SK-N-SH treated with all-trans-retinoic acid at 6 μM for 48 hours (cell line): ENCODE measurements at regions not wholly inside any gene's neighbourhood (a gene's known extent, or its start where the extent isn't known, plus 50 kb on each side); places are given as distances from the start of the nearest gene placed in this dataset.
A peak's percentile ranks its signal among the peaks of the same experiment; 100 is the strongest.
"Not testable (repeated sequence)": the region's sequence is repeated elsewhere in the genome, so short reads cannot be mapped to it uniquely, and the experiment has no call there.

Source experiments
- ATAC-seq: fragments of 200-7000 bp; cut with Tn5 transposase; 3 replicates; pipeline ENCODE4 v1.9.1; 2020; ENCODE audit warnings: mild to moderate bottlenecking, moderate library complexity
- ARNTL ChIP-seq: fragments of 450-650 bp; formaldehyde crosslinking; IDR thresholded peaks from 2 replicates; pipeline ENCODE4 v1.5.0; 2020; ENCODE audit warnings: low read depth, mild to moderate bottlenecking, moderate library complexity, borderline replicate concordance
- CSDC2 ChIP-seq: fragments of 250-450 bp; sonication (Bioruptor Pico); IDR thresholded peaks from 2 replicates; pipeline ENCODE4 v1.5.0; 2020; ENCODE audit warnings: mild to moderate bottlenecking, moderate library complexity
- GLIS3 ChIP-seq: fragments of 250-450 bp; sonication (Bioruptor Pico); IDR thresholded peaks from 2 replicates; pipeline ENCODE4 v1.5.0; 2020; ENCODE audit warnings: mild to moderate bottlenecking, moderate library complexity
- ISL1 ChIP-seq: fragments of 250-450 bp; sonication (Bioruptor Pico); IDR thresholded peaks from 2 replicates; pipeline ENCODE4 v2.1.2; 2022; ENCODE audit warnings: mild to moderate bottlenecking, moderate library complexity
- OSR1 ChIP-seq: fragments of 250-450 bp; sonication (Bioruptor Pico); IDR thresholded peaks from 2 replicates; pipeline ENCODE4 v1.8.0; 2022; ENCODE audit warnings: moderate library complexity, mild to moderate bottlenecking, inconsistent platforms
- PPARA ChIP-seq: fragments of 250-450 bp; sonication (Bioruptor Pico); IDR thresholded peaks from 2 replicates; pipeline ENCODE4 v1.5.0; 2020; ENCODE audit warnings: mild to moderate bottlenecking, borderline replicate concordance
- RARB ChIP-seq: fragments of 250-450 bp; sonication (Bioruptor Pico); IDR thresholded peaks from 2 replicates; pipeline ENCODE4 v1.8.0; 2021; ENCODE audit warnings: mild to moderate bottlenecking, moderate library complexity
- SNAI2 ChIP-seq: fragments of 250-450 bp; sonication (Bioruptor Pico); IDR thresholded peaks from 2 replicates; pipeline ENCODE4 v1.5.0; 2020; ENCODE audit warnings: mild to moderate bottlenecking, moderate library complexity
- TCF4 ChIP-seq: fragments of 250-450 bp; sonication (Bioruptor Pico); IDR thresholded peaks from 2 replicates; pipeline ENCODE4 v1.8.0; 2021; ENCODE audit warnings: mild to moderate bottlenecking, moderate library complexity, borderline replicate concordance
- TOX ChIP-seq: fragments of 250-450 bp; sonication (Bioruptor Pico); IDR thresholded peaks from 2 replicates; pipeline ENCODE4 v1.8.0; 2021; ENCODE audit warnings: mild to moderate bottlenecking, moderate library complexity, borderline replicate concordance
- ZC3H10 ChIP-seq: fragments of 250-450 bp; sonication (Bioruptor Pico); IDR thresholded peaks from 2 replicates; pipeline ENCODE4 v1.5.1; 2021; ENCODE audit warnings: mild to moderate bottlenecking, moderate library complexity
- ZNF565 ChIP-seq: fragments of 450-650 bp; formaldehyde crosslinking; conservative IDR thresholded peaks from 2 replicates; pipeline ENCODE4 v1.5.0; 2020; ENCODE audit warnings: low read depth, mild to moderate bottlenecking, moderate library complexity
- ZNF70 ChIP-seq: fragments of 450-650 bp; formaldehyde crosslinking; IDR thresholded peaks from 2 replicates; pipeline ENCODE4 v1.5.0; 2020; ENCODE audit warnings: mild to moderate bottlenecking, moderate library complexity
- ZNF8 ChIP-seq: fragments of 450-650 bp; formaldehyde crosslinking; IDR thresholded peaks from 2 replicates; pipeline ENCODE4 v1.5.0; 2020; ENCODE audit warnings: mild to moderate bottlenecking, moderate library complexity
- TF ChIP-seq, protein P1 (sequence below): fragments of 250-450 bp; sonication (Bioruptor Pico); IDR thresholded peaks from 2 replicates; pipeline ENCODE4 v1.8.0; 2021; ENCODE audit warnings: low read depth, mild to moderate bottlenecking, moderate library complexity, borderline replicate concordance
- TF ChIP-seq, protein P2 (sequence below): fragments of 250-450 bp; sonication (Bioruptor Pico); IDR thresholded peaks from 2 replicates; pipeline ENCODE4 v1.8.0; 2020; ENCODE audit warnings: mild to moderate bottlenecking, moderate library complexity, borderline replicate concordance
- TF ChIP-seq, protein P3 (sequence below): fragments of 250-450 bp; sonication (Bioruptor Pico); IDR thresholded peaks from 2 replicates; pipeline ENCODE4 v1.5.1; 2020; ENCODE audit warnings: low read depth, mild to moderate bottlenecking, moderate library complexity
- TF ChIP-seq, protein P4 (sequence below): fragments of 250-450 bp; sonication (Bioruptor Pico); IDR thresholded peaks from 2 replicates; pipeline ENCODE4 v1.5.0; 2020; ENCODE audit warnings: mild to moderate bottlenecking, moderate library complexity

- no peak for TF ChIP-seq SNAI2 (CRISPR knock-in tag)
- TF ChIP-seq, protein P1, sequence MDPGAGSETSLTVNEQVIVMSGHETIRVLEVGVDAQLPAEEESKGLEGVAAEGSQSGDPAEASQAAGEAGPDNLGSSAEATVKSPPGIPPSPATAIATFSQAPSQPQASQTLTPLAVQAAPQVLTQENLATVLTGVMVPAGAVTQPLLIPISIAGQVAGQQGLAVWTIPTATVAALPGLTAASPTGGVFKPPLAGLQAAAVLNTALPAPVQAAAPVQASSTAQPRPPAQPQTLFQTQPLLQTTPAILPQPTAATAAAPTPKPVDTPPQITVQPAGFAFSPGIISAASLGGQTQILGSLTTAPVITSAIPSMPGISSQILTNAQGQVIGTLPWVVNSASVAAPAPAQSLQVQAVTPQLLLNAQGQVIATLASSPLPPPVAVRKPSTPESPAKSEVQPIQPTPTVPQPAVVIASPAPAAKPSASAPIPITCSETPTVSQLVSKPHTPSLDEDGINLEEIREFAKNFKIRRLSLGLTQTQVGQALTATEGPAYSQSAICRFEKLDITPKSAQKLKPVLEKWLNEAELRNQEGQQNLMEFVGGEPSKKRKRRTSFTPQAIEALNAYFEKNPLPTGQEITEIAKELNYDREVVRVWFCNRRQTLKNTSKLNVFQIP (CRISPR knock-in tag): no peak
- no peak for TF ChIP-seq RARB (CRISPR knock-in tag)
- no peak for TF ChIP-seq GLIS3 (CRISPR knock-in tag)
- TF ChIP-seq, protein P2, sequence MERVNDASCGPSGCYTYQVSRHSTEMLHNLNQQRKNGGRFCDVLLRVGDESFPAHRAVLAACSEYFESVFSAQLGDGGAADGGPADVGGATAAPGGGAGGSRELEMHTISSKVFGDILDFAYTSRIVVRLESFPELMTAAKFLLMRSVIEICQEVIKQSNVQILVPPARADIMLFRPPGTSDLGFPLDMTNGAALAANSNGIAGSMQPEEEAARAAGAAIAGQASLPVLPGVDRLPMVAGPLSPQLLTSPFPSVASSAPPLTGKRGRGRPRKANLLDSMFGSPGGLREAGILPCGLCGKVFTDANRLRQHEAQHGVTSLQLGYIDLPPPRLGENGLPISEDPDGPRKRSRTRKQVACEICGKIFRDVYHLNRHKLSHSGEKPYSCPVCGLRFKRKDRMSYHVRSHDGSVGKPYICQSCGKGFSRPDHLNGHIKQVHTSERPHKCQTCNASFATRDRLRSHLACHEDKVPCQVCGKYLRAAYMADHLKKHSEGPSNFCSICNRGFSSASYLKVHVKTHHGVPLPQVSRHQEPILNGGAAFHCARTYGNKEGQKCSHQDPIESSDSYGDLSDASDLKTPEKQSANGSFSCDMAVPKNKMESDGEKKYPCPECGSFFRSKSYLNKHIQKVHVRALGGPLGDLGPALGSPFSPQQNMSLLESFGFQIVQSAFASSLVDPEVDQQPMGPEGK (CRISPR knock-in tag): no peak
- TF ChIP-seq CSDC2 (CRISPR knock-in tag): no peak
- TF ChIP-seq TOX (CRISPR knock-in tag): no peak
- TF ChIP-seq ZNF8 (CRISPR knock-in tag): no peak
- TF ChIP-seq ISL1 (CRISPR knock-in tag): no peak
- no peak for TF ChIP-seq TCF4 (CRISPR knock-in tag)
- TF ChIP-seq, protein P3, sequence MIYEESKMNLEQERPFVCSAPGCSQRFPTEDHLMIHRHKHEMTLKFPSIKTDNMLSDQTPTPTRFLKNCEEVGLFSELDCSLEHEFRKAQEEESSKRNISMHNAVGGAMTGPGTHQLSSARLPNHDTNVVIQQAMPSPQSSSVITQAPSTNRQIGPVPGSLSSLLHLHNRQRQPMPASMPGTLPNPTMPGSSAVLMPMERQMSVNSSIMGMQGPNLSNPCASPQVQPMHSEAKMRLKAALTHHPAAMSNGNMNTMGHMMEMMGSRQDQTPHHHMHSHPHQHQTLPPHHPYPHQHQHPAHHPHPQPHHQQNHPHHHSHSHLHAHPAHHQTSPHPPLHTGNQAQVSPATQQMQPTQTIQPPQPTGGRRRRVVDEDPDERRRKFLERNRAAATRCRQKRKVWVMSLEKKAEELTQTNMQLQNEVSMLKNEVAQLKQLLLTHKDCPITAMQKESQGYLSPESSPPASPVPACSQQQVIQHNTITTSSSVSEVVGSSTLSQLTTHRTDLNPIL (CRISPR knock-in tag): no peak
- TF ChIP-seq OSR1 (CRISPR knock-in tag): no peak
- no peak for ATAC-seq
These were observed 110.4 kb downstream of the PPIAL4G start for GRCh38 chr1:148372731-148373130.

- peak; percentile 24; the same call in 1 of the 3 replicates for ATAC-seq
These were observed 110.9 kb downstream of the PPIAL4G start for GRCh38 chr1:148372051-148372726.

DNA sequence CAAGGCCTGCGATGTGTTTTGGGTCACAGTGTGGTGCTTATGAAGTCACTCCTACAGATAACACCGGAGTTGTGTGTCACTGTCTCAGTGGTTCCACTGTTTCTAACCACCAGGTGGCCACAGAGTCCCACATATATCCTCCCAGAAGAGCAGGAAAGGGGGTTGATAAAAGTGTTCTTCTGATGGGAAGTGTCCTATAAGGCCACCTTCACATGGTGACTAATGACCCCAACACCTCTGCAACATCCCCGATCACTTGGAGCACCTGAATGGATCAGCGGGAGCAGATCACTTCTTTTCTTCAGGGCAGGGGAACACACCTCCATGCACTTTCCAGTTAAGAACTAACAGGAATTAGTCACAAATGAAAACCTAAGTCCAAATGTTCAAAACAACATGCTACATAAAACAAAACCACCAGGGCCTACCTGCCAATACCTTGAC is 111.5 kb downstream of the PPIAL4G start:
- ATAC-seq: peak; percentile 98

GRCh38 chr1:148370661-148371060 is 112.4 kb downstream of the PPIAL4G start:
- ATAC-seq: not testable (repeated sequence)

- ATAC-seq: no peak
- no peak for TF ChIP-seq ZC3H10 (CRISPR knock-in tag)
- TF ChIP-seq ZNF70 (CRISPR knock-in tag): no peak
- TF ChIP-seq PPARA (CRISPR knock-in tag): no peak
These were observed 115.5 kb downstream of the PPIAL4G start for GRCh38 chr1:148367596-148367995.

DNA sequence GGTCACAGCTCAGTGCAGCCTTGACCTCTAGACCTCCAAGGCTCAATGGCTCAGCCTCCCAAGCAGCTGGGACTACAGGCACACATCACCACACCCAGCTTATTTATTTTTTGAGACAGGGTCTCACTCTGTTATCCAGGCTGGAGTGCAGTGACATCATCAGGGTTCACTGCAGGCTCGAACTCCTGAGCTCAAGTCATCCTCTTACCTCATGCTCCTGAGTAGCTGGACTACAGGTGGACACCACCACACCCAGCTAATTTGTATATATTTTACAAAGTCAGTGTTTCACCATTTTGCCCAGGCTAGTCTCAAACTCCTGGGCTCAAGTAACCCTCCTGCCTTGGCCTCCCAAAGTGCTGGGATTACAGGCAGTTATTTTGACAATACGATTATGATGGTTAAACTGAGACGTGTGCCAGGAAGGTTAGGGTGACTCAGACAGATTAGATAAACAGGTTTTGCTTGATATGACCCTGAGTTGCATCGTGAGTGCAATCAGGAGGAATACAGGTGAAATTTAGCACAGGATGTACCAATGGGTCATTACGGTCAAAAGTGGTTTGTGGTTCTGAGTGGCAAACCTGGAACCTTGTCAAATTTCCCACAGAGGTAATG is 116.9 kb downstream of the PPIAL4G start:
- not testable (repeated sequence) for ATAC-seq

GRCh38 chr1:148365151-148365550 is 118.0 kb downstream of the PPIAL4G start:
- ATAC-seq: not testable (repeated sequence)

DNA sequence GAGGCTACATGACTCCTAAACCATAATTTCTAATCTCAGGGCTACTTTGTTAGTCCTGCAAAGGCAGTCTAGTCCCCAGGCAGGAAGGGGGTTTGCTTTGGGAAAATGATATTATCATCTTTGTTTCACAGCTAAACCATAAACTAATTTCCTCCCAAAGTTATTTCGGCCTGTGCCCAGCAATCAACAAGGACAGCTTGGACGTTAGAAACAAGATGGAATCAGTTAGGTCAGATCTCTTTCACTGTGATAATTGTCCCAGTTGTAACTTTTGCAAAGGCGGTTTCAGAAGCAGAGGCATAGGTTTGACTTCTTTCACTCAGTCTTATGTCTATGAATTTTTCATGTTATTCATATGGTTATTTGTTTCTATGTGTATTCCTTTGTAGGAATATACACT is 119.1 kb downstream of the PPIAL4G start:
- not testable (repeated sequence) for ATAC-seq

DNA sequence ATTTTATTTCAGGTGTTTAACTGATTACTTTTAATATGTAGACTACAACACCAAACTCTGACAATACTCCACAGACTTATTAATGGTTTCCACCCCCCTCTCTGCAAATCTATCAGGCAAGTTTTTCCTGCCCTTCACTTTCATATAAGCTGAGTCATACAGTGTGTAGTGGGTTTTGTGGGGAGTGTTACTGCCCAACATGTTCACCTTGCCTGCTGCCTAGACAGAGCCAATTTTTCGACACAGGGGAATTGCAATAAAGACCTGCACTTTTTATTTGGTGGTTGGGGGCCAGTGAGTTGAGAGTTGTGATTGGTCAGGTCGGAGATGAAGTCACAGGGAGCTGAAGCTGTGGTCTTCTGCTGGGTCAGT is 119.7 kb downstream of the PPIAL4G start:
- ATAC-seq: no peak
- no peak for TF ChIP-seq ZC3H10 (CRISPR knock-in tag)
- TF ChIP-seq PPARA (CRISPR knock-in tag): no peak
- TF ChIP-seq, protein P4, sequence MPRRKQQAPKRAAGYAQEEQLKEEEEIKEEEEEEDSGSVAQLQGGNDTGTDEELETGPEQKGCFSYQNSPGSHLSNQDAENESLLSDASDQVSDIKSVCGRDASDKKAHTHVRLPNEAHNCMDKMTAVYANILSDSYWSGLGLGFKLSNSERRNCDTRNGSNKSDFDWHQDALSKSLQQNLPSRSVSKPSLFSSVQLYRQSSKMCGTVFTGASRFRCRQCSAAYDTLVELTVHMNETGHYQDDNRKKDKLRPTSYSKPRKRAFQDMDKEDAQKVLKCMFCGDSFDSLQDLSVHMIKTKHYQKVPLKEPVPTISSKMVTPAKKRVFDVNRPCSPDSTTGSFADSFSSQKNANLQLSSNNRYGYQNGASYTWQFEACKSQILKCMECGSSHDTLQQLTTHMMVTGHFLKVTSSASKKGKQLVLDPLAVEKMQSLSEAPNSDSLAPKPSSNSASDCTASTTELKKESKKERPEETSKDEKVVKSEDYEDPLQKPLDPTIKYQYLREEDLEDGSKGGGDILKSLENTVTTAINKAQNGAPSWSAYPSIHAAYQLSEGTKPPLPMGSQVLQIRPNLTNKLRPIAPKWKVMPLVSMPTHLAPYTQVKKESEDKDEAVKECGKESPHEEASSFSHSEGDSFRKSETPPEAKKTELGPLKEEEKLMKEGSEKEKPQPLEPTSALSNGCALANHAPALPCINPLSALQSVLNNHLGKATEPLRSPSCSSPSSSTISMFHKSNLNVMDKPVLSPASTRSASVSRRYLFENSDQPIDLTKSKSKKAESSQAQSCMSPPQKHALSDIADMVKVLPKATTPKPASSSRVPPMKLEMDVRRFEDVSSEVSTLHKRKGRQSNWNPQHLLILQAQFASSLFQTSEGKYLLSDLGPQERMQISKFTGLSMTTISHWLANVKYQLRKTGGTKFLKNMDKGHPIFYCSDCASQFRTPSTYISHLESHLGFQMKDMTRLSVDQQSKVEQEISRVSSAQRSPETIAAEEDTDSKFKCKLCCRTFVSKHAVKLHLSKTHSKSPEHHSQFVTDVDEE (CRISPR knock-in tag): no peak
- TF ChIP-seq ARNTL (CRISPR knock-in tag): no peak
- TF ChIP-seq ZNF565 (CRISPR knock-in tag): no peak
- TF ChIP-seq CSDC2 (CRISPR knock-in tag): no peak
- TF ChIP-seq SNAI2 (CRISPR knock-in tag): no peak
- TF ChIP-seq TCF4 (CRISPR knock-in tag): no peak
- no peak for TF ChIP-seq TOX (CRISPR knock-in tag)
- TF ChIP-seq, all 23 proteins: peak for 0
